Stimulated activated CD8-positive, alpha-beta memory T cell treated with anti-CD3 and anti-CD28 coated beads, Interleukin-4, amount 100 ng/mL, for 24 hours (primary cell): ENCODE measurements at regions not wholly inside any gene's neighbourhood (a gene's known extent, or its start where the extent isn't known, plus 50 kb on each side); places are given as distances from the start of the nearest gene placed in this dataset.
"Not testable (repeated sequence)": the region's sequence is repeated elsewhere in the genome, so short reads cannot be mapped to it uniquely, and the experiment has no call there.

Experiments
- DNase-seq: peaks from one replicate; pipeline ENCODE4 v3.0.0-alpha.2; 2020; ENCODE audit warnings: low read depth

- DNase-seq = no peak
Measured at GRCh38 chr13:76289558-76289957, 596.6 kb downstream of the KCTD12 start.

GRCh38 chr13:76286178-76286577 lies 600.0 kb downstream of the KCTD12 start:
- DNase-seq = no peak

GRCh38 chr13:76285463-76285862 lies 600.7 kb downstream of the KCTD12 start:
- DNase-seq = no peak

- DNase-seq = not testable (repeated sequence)
Measured at GRCh38 chr13:76279766-76280165, 606.4 kb downstream of the KCTD12 start.

GRCh38 chr13:76271728-76272232 lies 614.4 kb downstream of the KCTD12 start:
- DNase-seq = no peak

- not testable (repeated sequence) for DNase-seq
Measured at GRCh38 chr13:76268307-76268706, 617.9 kb downstream of the KCTD12 start.

GRCh38 chr13:76267216-76267615 lies 619.0 kb downstream of the KCTD12 start:
- no peak for DNase-seq

GRCh38 chr13:76266561-76266960 lies 619.6 kb downstream of the KCTD12 start:
- DNase-seq = no peak

GRCh38 chr13:76250211-76250610 lies 614.1 kb downstream of the LMO7 start:
- no peak for DNase-seq

GRCh38 chr13:76245920-76246319 lies 609.8 kb downstream of the LMO7 start:
- no peak for DNase-seq

- DNase-seq = no peak
Measured at GRCh38 chr13:76245211-76245610, 609.1 kb downstream of the LMO7 start.

GRCh38 chr13:76243120-76243519 lies 607.0 kb downstream of the LMO7 start:
- DNase-seq = not testable (repeated sequence)

GRCh38 chr13:76239031-76239680 lies 603.0 kb downstream of the LMO7 start:
- no peak for DNase-seq

- no peak for DNase-seq
Measured at GRCh38 chr13:76231522-76232167, 595.5 kb downstream of the LMO7 start.

- no peak for DNase-seq
Measured at GRCh38 chr13:76229281-76229680, 593.2 kb downstream of the LMO7 start.

GRCh38 chr13:76226941-76227340 lies 590.8 kb downstream of the LMO7 start:
- DNase-seq = no peak

- DNase-seq = no peak
Measured at GRCh38 chr13:76225815-76226489, 589.8 kb downstream of the LMO7 start.

- no peak for DNase-seq
Measured at GRCh38 chr13:76223999-76224398, 587.9 kb downstream of the LMO7 start.

GRCh38 chr13:76223565-76223964 lies 587.4 kb downstream of the LMO7 start:
- no peak for DNase-seq

- DNase-seq = no peak
Measured at GRCh38 chr13:76222511-76222910, 586.4 kb downstream of the LMO7 start.

GRCh38 chr13:76216729-76217128 lies 580.6 kb downstream of the LMO7 start:
- no peak for DNase-seq

GRCh38 chr13:76214001-76214400 lies 577.9 kb downstream of the LMO7 start:
- DNase-seq = no peak

GRCh38 chr13:76213423-76213904 lies 577.3 kb downstream of the LMO7 start:
- DNase-seq = no peak
